Immature natural killer cell (primary cell): ENCODE measurements at regions not wholly inside any gene's neighbourhood (a gene's known extent, or its start where the extent isn't known, plus 50 kb on each side); places are given as distances from the start of the nearest gene placed in this dataset.

ENCODE experiments used
- DNase-seq, 3 donors: peaks; one replicate each; pipeline ENCODE4 v3.0.0; 2022; ENCODE audit warnings: mixed read lengths in 1 of 3
- H3K27ac Mint-ChIP-seq, 6 donors: one replicate each; pipeline ENCODE4 v1.8.0; 2020; ENCODE audit warnings: mixed read lengths in 6 of 6, mild to moderate bottlenecking in 5 of 6, inconsistent platforms in 4 of 6, moderate library complexity in 3 of 6
- H3K27me3 Mint-ChIP-seq, 3 donors: one replicate each; pipeline ENCODE4 v1.8.0; 2020 to 2021; ENCODE audit warnings: low read depth in 3 of 3, mild to moderate bottlenecking in 3 of 3, mixed read lengths in 3 of 3, moderate library complexity in 3 of 3, inconsistent platforms in 1 of 3
- H3K36me3 Mint-ChIP-seq, 3 donors: one replicate each; pipeline ENCODE4 v1.8.0; 2020; ENCODE audit warnings: mixed read lengths in 3 of 3, inconsistent platforms in 2 of 3, mild to moderate bottlenecking in 2 of 3
- H3K4me1 Mint-ChIP-seq, 2 donors: one replicate each; pipeline ENCODE4 v1.8.0; 2020; ENCODE audit warnings: inconsistent platforms in 2 of 2, mild to moderate bottlenecking in 2 of 2, mixed read lengths in 2 of 2, moderate library complexity in 1 of 2
- H3K4me3 Mint-ChIP-seq, 5 donors: one replicate each; pipeline ENCODE4 v1.8.0; 2020; ENCODE audit warnings: mild to moderate bottlenecking in 5 of 5, mixed read lengths in 5 of 5, inconsistent platforms in 3 of 5, moderate library complexity in 3 of 5
- H3K9me3 Mint-ChIP-seq, 6 donors: one replicate each; pipeline ENCODE4 v1.8.0; 2020; ENCODE audit warnings: mild to moderate bottlenecking in 6 of 6, mixed read lengths in 6 of 6, inconsistent platforms in 4 of 6, moderate library complexity in 3 of 6

DNA sequence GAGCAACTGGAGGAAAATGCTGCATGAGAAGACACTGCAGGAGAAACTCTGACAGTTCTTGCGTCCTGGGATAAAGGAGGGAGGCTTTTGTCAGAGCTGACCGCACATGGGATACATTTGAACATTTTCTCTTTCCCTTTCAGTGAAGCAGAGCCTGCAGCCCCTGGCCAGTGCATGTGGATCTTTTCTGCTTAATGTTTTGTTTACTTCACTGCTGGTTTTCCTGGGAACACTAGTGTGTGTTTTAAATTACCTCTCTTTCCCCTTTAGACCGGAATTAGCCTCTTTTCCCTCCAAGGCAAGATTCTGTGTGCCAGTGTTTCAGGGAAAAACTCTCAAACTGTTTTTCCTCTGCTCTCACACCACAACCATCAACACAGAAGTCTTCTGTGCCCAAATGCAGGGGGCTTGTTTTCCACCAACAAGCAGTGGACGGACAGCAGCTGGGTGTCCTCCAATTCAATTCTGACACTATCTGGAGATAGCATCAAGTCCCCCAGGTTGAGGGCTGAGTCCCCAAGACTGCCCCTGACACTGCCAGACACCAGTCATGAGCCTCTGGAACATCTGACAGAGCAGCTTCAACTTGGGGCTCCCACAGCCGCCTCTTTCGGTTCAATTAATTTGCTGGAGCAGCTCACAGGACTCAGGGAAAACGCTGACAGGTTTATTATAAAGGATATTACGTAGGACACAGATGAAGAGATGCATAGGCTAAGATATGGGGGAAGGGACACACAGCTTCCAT lies 136.2 kb downstream of the RHOU start:
- no peak for DNase-seq
- Mint-ChIP-seq H3K36me3 (peaks cover 0 to 5% (median 0%) of the 10 kb centered on the region in 3 donors), H3K27me3 (peaks cover 0 to under 1% (median 0%) of the 10 kb centered on the region in 3 donors), H3K27ac (peak overlapping the region in 1 of 6 donors; percentile 11), H3K9me3 (peaks cover 0 to 2% (median 0%) of the 10 kb centered on the region in 6 donors), H3K4me3 (no peak overlapping the region), H3K4me1 (peaks cover 0 to under 1% of the 10 kb centered on the region in 2 donors)

DNA sequence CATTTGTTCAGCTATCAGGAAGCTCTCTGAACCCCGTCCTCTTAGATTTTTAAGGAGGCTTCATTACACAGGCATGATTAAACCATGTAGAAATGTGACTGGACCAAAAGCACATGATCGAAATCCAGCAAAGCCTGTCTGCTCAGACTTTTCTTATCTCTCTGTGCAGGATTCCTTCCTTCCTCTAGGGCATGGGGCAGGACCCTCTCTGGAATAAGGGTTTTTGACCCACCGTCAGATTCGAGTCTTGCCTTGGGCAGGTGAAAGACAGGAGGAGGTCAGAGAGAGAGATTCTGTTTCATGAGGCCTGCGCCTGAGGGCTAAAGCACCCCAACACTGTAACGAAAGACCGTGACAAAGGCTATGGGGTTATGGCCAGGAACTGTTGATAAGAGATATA lies 136.8 kb downstream of the RHOU start:
- Mint-ChIP-seq H3K27me3 (peaks cover 0 to 4% (median 0%) of the 10 kb centered on the region in 3 donors), H3K4me3 (no peak overlapping the region), H3K9me3 (peaks cover 0 to 2% (median 0%) of the 10 kb centered on the region in 6 donors), H3K27ac (no peak overlapping the region), H3K4me1 (peaks cover 3 to 6% of the 10 kb centered on the region in 2 donors), H3K36me3 (peaks cover 0 to 5% (median 0%) of the 10 kb centered on the region in 3 donors)
- no peak for DNase-seq

DNA sequence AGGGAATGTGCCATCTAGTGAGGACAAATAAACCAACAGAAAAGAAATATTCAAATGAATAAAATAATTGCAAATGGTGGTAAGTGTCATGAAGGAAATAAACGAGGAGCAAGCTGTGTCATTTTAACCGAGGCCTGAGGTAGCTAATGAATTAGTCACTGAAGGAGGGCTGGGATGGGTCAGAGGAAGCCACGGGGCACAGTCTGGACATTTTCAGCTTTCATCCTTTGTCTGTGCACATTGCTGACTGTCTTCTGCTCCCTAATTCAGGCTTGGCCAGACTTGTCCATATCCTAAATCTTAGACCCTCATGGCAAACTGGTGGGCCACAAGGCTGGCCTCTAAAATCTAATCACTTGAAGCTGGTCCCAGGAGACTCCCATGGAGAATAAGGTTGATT lies 138.4 kb downstream of the RHOU start:
- H3K27me3 Mint-ChIP-seq = peaks cover 0 to 4% (median 0%) of the 10 kb centered on the region in 3 donors
- H3K4me1 Mint-ChIP-seq = peaks cover 3 to 8% of the 10 kb centered on the region in 2 donors
- no peak overlapping the region for H3K4me3 Mint-ChIP-seq
- no peak for DNase-seq
- H3K27ac Mint-ChIP-seq = no peak overlapping the region
- peaks cover 0 to 7% (median 0%) of the 10 kb centered on the region in 3 donors for H3K36me3 Mint-ChIP-seq
- peaks cover 0 to 2% (median 0%) of the 10 kb centered on the region in 6 donors for H3K9me3 Mint-ChIP-seq

DNA sequence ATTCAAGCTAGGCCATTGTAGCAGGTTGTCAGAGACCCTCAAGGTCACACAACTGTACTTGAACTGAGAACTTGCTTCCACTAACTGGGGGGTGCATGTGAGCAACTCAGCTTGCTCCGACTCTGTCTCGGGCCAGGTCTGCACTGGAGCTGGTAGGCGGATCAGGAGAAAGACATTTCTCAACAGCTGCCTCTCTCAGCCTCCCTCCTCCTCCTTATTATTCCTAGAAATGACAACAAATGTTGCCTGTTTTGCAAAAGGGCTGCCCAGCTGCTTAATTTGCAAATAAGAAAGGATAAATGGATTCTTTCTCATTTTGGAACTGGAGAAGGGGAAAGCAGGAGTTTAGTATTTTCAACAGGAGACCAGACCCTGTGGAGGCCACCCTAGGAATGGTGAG lies 140.5 kb downstream of the RHOU start:
- peaks cover 0 to 2% (median 0%) of the 10 kb centered on the region in 6 donors for H3K9me3 Mint-ChIP-seq
- no peak overlapping the region for H3K27ac Mint-ChIP-seq
- H3K4me3 Mint-ChIP-seq = no peak overlapping the region
- peaks cover 3 to 8% of the 10 kb centered on the region in 2 donors for H3K4me1 Mint-ChIP-seq
- peaks cover 0 to 13% (median 0%) of the 10 kb centered on the region in 3 donors for H3K36me3 Mint-ChIP-seq
- peaks cover 0 to 4% (median 0%) of the 10 kb centered on the region in 3 donors for H3K27me3 Mint-ChIP-seq
- no peak for DNase-seq

DNA sequence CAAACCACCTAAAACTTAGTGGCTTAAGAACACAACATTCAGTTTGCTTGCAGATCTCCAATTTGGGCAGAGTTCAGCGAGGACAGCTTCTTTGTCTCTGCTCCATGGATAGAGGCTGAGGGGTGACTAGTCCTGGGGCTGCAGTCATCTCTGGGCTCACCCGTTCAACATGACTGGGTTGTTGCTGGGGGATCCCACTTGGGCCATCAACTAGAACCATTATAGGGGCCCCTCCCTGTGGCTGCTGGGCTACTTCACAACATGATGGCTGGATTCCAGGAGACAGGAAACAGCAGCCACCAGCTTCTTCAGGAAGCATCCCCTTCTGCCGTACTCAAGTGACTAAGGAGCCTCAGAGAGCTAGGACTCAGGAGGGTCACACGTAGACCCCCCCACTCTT lies 140.9 kb downstream of the RHOU start:
- DNase-seq = no peak
- Mint-ChIP-seq H3K4me3 (no peak overlapping the region), H3K27ac (no peak overlapping the region), H3K4me1 (peaks cover 3 to 8% of the 10 kb centered on the region in 2 donors), H3K36me3 (peaks cover 0 to 13% (median 0%) of the 10 kb centered on the region in 3 donors), H3K9me3 (peaks cover 0 to 2% (median 0%) of the 10 kb centered on the region in 6 donors), H3K27me3 (peaks cover 0 to 4% (median 0%) of the 10 kb centered on the region in 3 donors)

DNA sequence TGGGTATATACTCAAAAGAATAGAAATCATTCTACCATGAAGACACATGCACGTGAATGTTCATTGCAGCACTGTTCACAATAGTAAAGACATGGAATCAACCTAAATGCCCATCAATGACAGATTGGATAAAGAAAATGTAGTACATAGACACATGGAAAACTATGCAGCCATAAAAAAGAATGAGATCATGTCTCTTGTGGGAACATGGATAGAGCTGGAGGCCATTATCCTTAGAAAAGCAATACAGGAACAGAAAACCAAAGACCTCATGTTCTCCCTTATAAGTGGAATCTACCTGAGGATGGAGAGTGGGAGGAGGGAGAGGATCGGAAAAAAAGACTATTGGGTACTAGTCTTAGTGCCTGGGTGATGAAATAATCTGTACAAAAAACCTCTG lies 143.9 kb downstream of the RHOU start:
- Mint-ChIP-seq H3K36me3 (peaks cover 0 to 13% (median 0%) of the 10 kb centered on the region in 3 donors), H3K27ac (no peak overlapping the region), H3K4me3 (no peak overlapping the region), H3K4me1 (peaks cover 3 to 8% of the 10 kb centered on the region in 2 donors), H3K27me3 (peaks cover 0 to 6% (median 4%) of the 10 kb centered on the region in 3 donors), H3K9me3 (peaks cover 0 to 2% (median 0%) of the 10 kb centered on the region in 6 donors)
- no peak for DNase-seq

DNA sequence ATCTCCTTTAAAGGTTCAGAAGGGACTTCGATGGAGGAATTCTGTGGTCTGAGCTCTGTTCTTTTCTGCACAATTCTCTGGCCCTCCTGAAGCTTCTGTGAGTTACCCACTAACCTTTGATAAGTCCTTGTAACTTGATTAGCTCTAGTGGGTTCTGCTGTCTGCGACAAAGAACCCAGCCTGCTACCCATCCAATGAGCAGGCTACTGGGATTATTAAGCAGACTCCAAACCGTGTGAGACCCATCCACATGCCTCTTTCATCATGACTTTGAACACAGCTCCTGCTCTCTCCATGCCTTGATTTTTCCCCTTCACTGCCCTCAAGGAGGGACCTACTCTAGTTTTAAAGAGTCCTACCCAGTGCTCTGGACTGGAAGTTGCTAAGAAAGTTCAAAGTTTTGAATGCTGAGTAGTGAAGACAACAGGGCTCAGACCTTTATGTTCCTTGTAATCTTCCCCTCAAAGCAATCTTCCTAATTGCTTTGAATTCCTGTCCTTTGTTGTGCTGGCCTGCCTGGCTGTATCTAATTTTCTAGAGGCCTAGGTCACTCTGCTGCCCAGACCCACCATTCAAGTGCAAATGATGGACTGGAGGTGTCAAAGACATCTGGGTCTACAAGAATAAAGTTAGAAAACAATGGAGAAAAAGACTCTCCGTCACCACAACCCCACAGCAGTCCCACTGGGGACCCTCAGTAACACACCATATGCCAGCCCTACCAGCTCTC lies 146.9 kb downstream of the RHOU start:
- Mint-ChIP-seq H3K4me1 (peaks cover 0 to under 1% of the 10 kb centered on the region in 2 donors), H3K9me3 (no peaks in the 10 kb centered on the region), H3K27ac (no peak overlapping the region), H3K36me3 (peaks cover 0 to 8% (median 0%) of the 10 kb centered on the region in 3 donors), H3K4me3 (no peak overlapping the region), H3K27me3 (peaks cover 0 to 5% (median 4%) of the 10 kb centered on the region in 3 donors)
- no peak for DNase-seq

DNA sequence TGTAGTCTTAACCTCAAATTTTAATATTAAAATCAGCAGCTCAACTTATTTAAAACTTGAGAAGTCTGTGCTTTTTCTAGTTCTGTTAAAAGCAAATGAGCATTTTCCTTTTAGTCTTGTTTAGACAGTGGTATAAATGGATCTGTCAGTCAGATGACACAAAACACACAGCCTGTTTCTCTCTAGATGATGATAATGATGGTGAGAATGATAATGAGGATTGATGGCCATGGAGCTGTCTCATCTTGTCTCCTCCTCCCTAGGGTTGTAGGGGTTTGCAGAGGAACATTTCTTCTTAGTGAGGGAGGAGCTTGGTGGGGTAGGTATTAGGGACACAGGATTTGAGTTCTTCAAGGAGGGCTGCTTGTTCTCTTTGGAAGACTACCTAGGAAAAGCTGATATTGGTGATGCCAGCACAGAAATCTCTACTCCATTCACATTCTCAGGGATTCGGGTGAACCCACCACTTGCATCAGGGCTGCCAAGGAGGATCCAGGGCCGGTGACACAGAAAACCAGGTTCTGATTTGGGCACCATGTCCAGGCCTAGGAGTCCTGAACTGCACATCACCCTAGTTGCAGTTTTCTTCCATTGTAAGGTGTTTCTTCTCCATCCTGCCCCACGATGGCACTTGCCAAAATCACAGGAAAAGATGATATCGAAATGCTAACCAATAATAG lies 147.6 kb downstream of the RHOU start:
- H3K4me3 Mint-ChIP-seq = no peak overlapping the region
- no peak for DNase-seq
- H3K27me3 Mint-ChIP-seq = peaks cover 0 to 5% (median 4%) of the 10 kb centered on the region in 3 donors
- H3K4me1 Mint-ChIP-seq = no peaks in the 10 kb centered on the region
- no peaks in the 10 kb centered on the region for H3K9me3 Mint-ChIP-seq
- H3K36me3 Mint-ChIP-seq = peaks cover 0 to 8% (median 0%) of the 10 kb centered on the region in 3 donors
- H3K27ac Mint-ChIP-seq = no peak overlapping the region

DNA sequence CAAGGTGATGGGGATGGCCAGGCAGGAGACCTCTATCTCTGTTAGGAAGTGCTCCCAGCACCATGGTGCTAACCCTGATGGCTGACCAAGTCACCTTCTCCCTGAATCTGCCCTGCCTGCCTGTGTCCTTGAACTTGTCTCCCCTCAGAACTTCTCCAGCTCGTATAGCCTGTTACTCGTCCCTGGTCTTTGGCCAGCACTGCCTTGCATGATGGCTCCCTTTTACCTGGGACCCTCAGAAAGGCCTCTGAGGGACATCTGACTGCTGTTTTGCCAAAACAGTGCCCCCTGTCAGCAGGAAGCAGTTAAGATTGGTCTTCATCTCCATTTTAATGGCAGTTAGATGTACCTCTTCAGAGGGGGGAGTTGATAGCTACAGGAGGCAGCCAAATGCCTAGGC lies 148.3 kb downstream of the RHOU start:
- peaks cover 0 to 7% (median 4%) of the 10 kb centered on the region in 3 donors for H3K27me3 Mint-ChIP-seq
- no peak for DNase-seq
- H3K36me3 Mint-ChIP-seq = peaks cover 0 to 8% (median 0%) of the 10 kb centered on the region in 3 donors
- no peaks in the 10 kb centered on the region for H3K4me1 Mint-ChIP-seq
- no peak overlapping the region for H3K4me3 Mint-ChIP-seq
- H3K27ac Mint-ChIP-seq = no peak overlapping the region
- no peaks in the 10 kb centered on the region for H3K9me3 Mint-ChIP-seq

DNA sequence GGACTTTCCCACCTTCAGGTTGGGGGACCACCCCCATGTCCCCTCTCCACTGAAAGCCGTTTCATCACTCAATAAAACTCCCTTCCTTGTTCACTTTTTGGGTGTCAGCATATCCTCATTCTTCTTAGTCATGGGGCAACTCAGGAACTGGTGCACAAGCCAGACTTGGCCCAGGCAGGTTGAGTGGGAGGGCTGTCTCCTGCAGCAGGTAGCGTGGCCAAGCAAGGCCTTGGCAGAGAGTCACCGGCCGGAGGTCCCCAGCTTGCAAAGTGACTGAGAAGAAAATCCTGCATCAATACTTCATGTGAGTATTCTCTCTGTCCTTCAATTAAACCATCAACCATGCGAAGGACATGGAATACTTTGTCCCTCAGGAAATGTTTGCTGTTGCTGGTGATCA lies 148.9 kb downstream of the RHOU start:
- Mint-ChIP-seq H3K27me3 (peaks cover 0 to 7% (median 4%) of the 10 kb centered on the region in 3 donors), H3K4me3 (no peak overlapping the region), H3K4me1 (no peaks in the 10 kb centered on the region), H3K9me3 (no peaks in the 10 kb centered on the region), H3K36me3 (peaks cover 0 to under 1% (median 0%) of the 10 kb centered on the region in 3 donors), H3K27ac (no peak overlapping the region)
- DNase-seq = no peak

DNA sequence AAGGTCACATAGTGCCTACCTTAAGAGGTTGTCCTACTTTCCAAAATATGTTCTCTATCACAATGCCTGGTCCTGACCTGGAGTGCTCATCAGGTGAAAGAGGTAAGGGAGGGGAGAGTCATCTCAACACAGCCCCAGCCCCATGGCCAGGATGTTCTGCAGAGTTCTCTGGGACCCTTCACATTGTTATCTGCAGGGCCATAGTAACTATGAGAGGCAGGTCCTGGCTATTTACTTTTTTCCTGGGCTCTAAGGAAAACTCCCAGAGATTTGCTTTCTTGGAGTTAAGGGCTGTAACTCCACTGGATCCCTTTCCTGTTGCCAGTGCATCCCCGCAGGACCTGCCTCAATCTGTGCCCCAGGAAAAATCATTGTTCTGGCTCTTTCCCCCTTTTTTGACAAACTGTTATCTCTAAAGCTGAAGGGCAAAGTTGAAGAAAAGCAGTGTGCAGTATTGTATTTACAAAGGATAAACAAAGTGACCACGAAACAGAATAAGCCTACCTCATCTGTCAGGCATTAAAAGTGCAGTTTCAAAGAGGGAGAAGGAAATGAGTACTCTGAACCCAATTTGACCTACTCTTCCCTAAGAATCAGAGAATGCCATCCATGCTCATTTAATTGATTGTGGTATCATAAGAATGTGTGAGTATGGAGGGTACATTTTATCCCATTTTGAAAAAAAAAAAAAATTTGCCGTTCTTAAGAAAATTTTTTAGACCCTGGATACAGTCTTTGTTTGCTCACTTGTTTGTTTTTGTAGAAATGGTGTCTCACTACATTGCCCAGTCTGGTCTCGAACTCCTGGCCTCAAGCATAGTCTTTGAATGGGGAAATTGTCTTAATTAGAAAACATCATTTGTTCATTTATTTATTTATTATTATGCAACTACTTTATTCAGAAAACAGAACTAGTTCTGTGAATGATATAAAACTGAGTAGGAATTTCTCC lies 149.6 kb downstream of the RHOU start:
- Mint-ChIP-seq H3K27me3 (peaks cover 0 to 7% (median 6%) of the 10 kb centered on the region in 3 donors), H3K27ac (no peak overlapping the region), H3K4me1 (no peaks in the 10 kb centered on the region), H3K4me3 (no peak overlapping the region), H3K36me3 (no peaks in the 10 kb centered on the region), H3K9me3 (no peaks in the 10 kb centered on the region)
- DNase-seq = no peak

DNA sequence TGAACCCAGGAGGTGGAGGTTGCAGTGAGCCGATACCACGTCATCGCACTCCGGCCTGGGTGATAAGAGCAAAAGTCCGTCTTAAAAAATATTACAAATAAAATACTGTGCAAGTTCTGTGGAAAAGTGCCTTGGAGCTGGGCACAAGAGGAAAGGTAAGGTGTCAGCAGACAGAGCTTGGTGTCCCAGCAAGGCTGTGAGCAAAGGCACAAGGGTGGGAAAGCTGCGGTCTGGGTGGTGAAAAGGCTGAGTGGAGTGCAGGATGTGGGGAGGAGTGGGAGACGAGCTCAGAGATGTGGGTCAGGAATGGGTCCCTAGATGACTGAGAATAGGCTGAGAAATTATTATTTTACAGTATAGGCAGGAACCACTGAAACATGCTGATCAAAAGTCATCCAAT lies 150.6 kb downstream of the RHOU start:
- no peaks in the 10 kb centered on the region for H3K9me3 Mint-ChIP-seq
- no peak for DNase-seq
- no peak overlapping the region for H3K27ac Mint-ChIP-seq
- no peaks in the 10 kb centered on the region for H3K4me1 Mint-ChIP-seq
- H3K27me3 Mint-ChIP-seq = peaks cover 0 to 12% (median 6%) of the 10 kb centered on the region in 3 donors
- no peaks in the 10 kb centered on the region for H3K36me3 Mint-ChIP-seq
- no peak overlapping the region for H3K4me3 Mint-ChIP-seq

DNA sequence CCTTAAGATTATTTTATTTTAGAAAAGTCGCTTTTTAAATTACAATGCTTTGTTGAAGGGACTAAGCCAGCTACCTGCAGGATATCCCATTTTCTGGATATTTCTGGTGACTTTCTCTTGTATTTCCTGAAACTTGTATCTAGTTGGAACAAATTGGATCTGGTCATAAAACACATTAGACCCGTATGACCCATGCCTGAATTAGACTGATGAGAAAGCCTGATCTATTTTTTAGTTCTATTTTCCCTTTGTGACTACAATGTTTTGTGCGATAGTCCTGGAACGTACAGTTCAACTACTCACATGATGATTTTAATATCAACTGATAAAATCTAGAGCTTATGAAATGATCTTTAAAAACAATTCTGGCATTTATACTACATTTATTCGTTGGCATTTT lies 151.8 kb downstream of the RHOU start:
- no peak overlapping the region for H3K4me3 Mint-ChIP-seq
- H3K36me3 Mint-ChIP-seq = no peaks in the 10 kb centered on the region
- no peak overlapping the region for H3K27ac Mint-ChIP-seq
- no peak for DNase-seq
- peaks cover 0 to 15% (median 11%) of the 10 kb centered on the region in 3 donors for H3K27me3 Mint-ChIP-seq
- no peaks in the 10 kb centered on the region for H3K9me3 Mint-ChIP-seq
- no peaks in the 10 kb centered on the region for H3K4me1 Mint-ChIP-seq
